Renal cortical epithelial cell (primary cell): ENCODE measurements at regions not wholly inside any gene's neighbourhood (a gene's known extent, or its start where the extent isn't known, plus 50 kb on each side); places are given as distances from the start of the nearest gene placed in this dataset.

Source experiments
- DNase-seq: peaks from one replicate; pipeline ENCODE4 v3.0.0-alpha.2; 2011; ENCODE audit warnings: low read depth

- no peak for DNase-seq
Measured at GRCh38 chr12:77406219-77406905, 341.0 kb upstream of the E2F7 start.

- DNase-seq, result peak; percentile 24
Measured at GRCh38 chr12:77402716-77403115, 337.3 kb upstream of the E2F7 start.

- DNase-seq, result no peak
Measured at GRCh38 chr12:77401770-77402081, 336.4 kb upstream of the E2F7 start.

- DNase-seq, result no peak
Measured at GRCh38 chr12:77401064-77401769, 335.8 kb upstream of the E2F7 start.

GRCh38 chr12:77392467-77393088, 327.2 kb upstream of the E2F7 start:
- no peak for DNase-seq

- DNase-seq, result peak; percentile 4
Measured at GRCh38 chr12:77388445-77389265, 323.3 kb upstream of the E2F7 start.

- DNase-seq, result no peak
Measured at GRCh38 chr12:77387671-77388070, 322.3 kb upstream of the E2F7 start.

- no peak for DNase-seq
Measured at GRCh38 chr12:77387214-77387613, 321.8 kb upstream of the E2F7 start.

GRCh38 chr12:77384941-77385340, 319.6 kb upstream of the E2F7 start:
- DNase-seq, result no peak

- no peak for DNase-seq
Measured at GRCh38 chr12:77382096-77382742, 316.9 kb upstream of the E2F7 start.

- no peak for DNase-seq
Measured at GRCh38 chr12:77377622-77378021, 312.3 kb upstream of the E2F7 start.

GRCh38 chr12:77377116-77377515, 311.7 kb upstream of the E2F7 start:
- DNase-seq, result no peak

GRCh38 chr12:77374673-77375072, 309.3 kb upstream of the E2F7 start:
- no peak for DNase-seq

- no peak for DNase-seq
Measured at GRCh38 chr12:77372494-77372893, 307.1 kb upstream of the E2F7 start.

- DNase-seq, result peak; percentile 46
Measured at GRCh38 chr12:77372026-77372425, 306.7 kb upstream of the E2F7 start.

- DNase-seq, result no peak
Measured at GRCh38 chr12:77368379-77368778, 303.0 kb upstream of the E2F7 start.

- no peak for DNase-seq
Measured at GRCh38 chr12:77366616-77367015, 301.2 kb upstream of the E2F7 start.

- no peak for DNase-seq
Measured at GRCh38 chr12:77364400-77364799, 299.0 kb upstream of the E2F7 start.

- DNase-seq, result no peak
Measured at GRCh38 chr12:77362509-77363210, 297.3 kb upstream of the E2F7 start.

GRCh38 chr12:77357655-77358054, 292.3 kb upstream of the E2F7 start:
- DNase-seq, result no peak

- DNase-seq, result peak; percentile 11
Measured at GRCh38 chr12:77354766-77355362, 289.5 kb upstream of the E2F7 start.
